Lung (tissue), 11 donors: ENCODE measurements at regions not wholly inside any gene's neighbourhood (a gene's known extent, or its start where the extent isn't known, plus 50 kb on each side); places are given as distances from the start of the nearest gene placed in this dataset.

Source experiments
- ATAC-seq: fragments of 200-7000 bp; cut with Tn5 transposase; one replicate; pipeline ENCODE4 v1.9.1; 2020; ENCODE audit warnings: moderate number of reproducible peaks; ENCODE audit not compliant: insufficient read depth, low FRiP score
- DNase-seq, 3 donors: peaks; one replicate each; pipeline ENCODE4 v3.0.0-alpha.2; 2013 to 2017
- H3K27ac ChIP-seq, 2 donors: one replicate each; pipeline ENCODE4 v1.5.1; 2013; ENCODE audit warnings: mild to moderate bottlenecking in 2 of 2, moderate library complexity in 2 of 2, control low read depth in 1 of 2, inconsistent platforms in 1 of 2, low read depth in 1 of 2, low read length in 1 of 2
- H3K27me3 ChIP-seq, 3 donors: one replicate each; pipeline ENCODE4 v1.5.1; 2013; ENCODE audit warnings: low read length in 2 of 3; ENCODE audit not compliant: control insufficient read depth in 3 of 3, insufficient read depth in 3 of 3
- H3K36me3 ChIP-seq, 4 donors: one replicate each; pipeline ENCODE4 v1.5.1; 2013; ENCODE audit warnings: low read length in 4 of 4, mild to moderate bottlenecking in 1 of 4, moderate library complexity in 1 of 4; ENCODE audit not compliant: control insufficient read depth in 4 of 4, insufficient read depth in 4 of 4
- H3K4me1 ChIP-seq, 5 donors: one replicate each; pipeline ENCODE4 v1.5.1; 2013; ENCODE audit warnings: low read length in 5 of 5, mild to moderate bottlenecking in 2 of 5, moderate library complexity in 1 of 5; ENCODE audit not compliant: control insufficient read depth in 5 of 5, insufficient read depth in 5 of 5
- H3K4me3 ChIP-seq: one replicate; pipeline ENCODE4 v1.5.1; 2013; ENCODE audit warnings: mild to moderate bottlenecking, control low read depth, moderate library complexity
- H3K9ac ChIP-seq, 2 donors: one replicate each; pipeline ENCODE4 v1.5.1; 2013; ENCODE audit warnings: low read length in 2 of 2, control low read depth in 1 of 2; ENCODE audit not compliant: insufficient read depth in 1 of 2
- H3K9me3 ChIP-seq, 4 donors: one replicate each; pipeline ENCODE4 v1.5.1; 2013; ENCODE audit warnings: low read length in 3 of 4, mild to moderate bottlenecking in 1 of 4, moderate library complexity in 1 of 4; ENCODE audit not compliant: control insufficient read depth in 4 of 4, insufficient read depth in 3 of 4
- CTCF ChIP-seq: IDR thresholded peaks from 2 replicates; pipeline ENCODE4 v1.5.1; 2012; ENCODE audit warnings: mild to moderate bottlenecking; ENCODE audit errors: control extremely low read depth, extremely low read depth
- WGBS, 2 donors: extraction: QIAGEN DNeasy Blood & Tissue Kit; methylation state at CpG; one replicate each; pipeline ENCODE4 v1.1.7; 2013; 5-methylcytosine and 5-hydroxymethylcytosine counted together
- donor health status: control.
- donor health status: control.
- donor health status: Bipolar disorder and iron deficiency.
- donor health status: healthy.
- donor health status: DM: yes; HTN: yes; CAD: no.

GRCh38 chr12:5186715-5187114, 143.0 kb downstream of the KCNA5 start:
- no peak for DNase-seq
- 84 to 87% methylated on average over 4 of the region's 4 CpGs for WGBS, 2 donors
- no peak overlapping the region for H3K4me3 ChIP-seq
- ATAC-seq = no peak
- no peaks in the 10 kb centered on the region for H3K4me1 ChIP-seq
- no peak overlapping the region for H3K9ac ChIP-seq
- H3K27ac ChIP-seq = no peak overlapping the region
- no peaks in the 10 kb centered on the region for H3K9me3 ChIP-seq
- H3K27me3 ChIP-seq = no peaks in the 10 kb centered on the region
- no peaks in the 10 kb centered on the region for H3K36me3 ChIP-seq
- no peak for TF ChIP-seq CTCF

- WGBS, 2 donors = 89 to 95% methylated on average over 2 of the region's 2 CpGs
- DNase-seq (no peak), ATAC-seq (no peak)
- H3K9ac ChIP-seq = no peak overlapping the region
- H3K36me3 ChIP-seq = no peaks in the 10 kb centered on the region
- H3K27ac ChIP-seq = no peak overlapping the region
- H3K9me3 ChIP-seq = no peaks in the 10 kb centered on the region
- no peaks in the 10 kb centered on the region for H3K4me1 ChIP-seq
- no peaks in the 10 kb centered on the region for H3K27me3 ChIP-seq
- H3K4me3 ChIP-seq = no peak overlapping the region
- no peak for TF ChIP-seq CTCF
These were observed 143.5 kb downstream of the KCNA5 start for GRCh38 chr12:5187136-5187535.

GRCh38 chr12:5188472-5188871, 144.8 kb downstream of the KCNA5 start:
- Histone ChIP-seq H3K4me1 (no peaks in the 10 kb centered on the region), H3K27ac (no peak overlapping the region), H3K9ac (no peak overlapping the region), H3K4me3 (no peak overlapping the region), H3K27me3 (no peaks in the 10 kb centered on the region), H3K9me3 (no peaks in the 10 kb centered on the region), H3K36me3 (no peaks in the 10 kb centered on the region)
- no peak for TF ChIP-seq CTCF
- ATAC-seq = no peak
- WGBS, 2 donors = 64 to 66% methylated on average over 4 of the region's 4 CpGs
- DNase-seq = no peak

- no peaks in the 10 kb centered on the region for H3K36me3 ChIP-seq
- no peaks in the 10 kb centered on the region for H3K27me3 ChIP-seq
- no peak for ATAC-seq
- no peak overlapping the region for H3K4me3 ChIP-seq
- TF ChIP-seq CTCF = no peak
- H3K4me1 ChIP-seq = no peaks in the 10 kb centered on the region
- H3K9ac ChIP-seq = no peak overlapping the region
- no peaks in the 10 kb centered on the region for H3K9me3 ChIP-seq
- no peak overlapping the region for H3K27ac ChIP-seq
- 78 to 79% methylated on average over 4 of the region's 4 CpGs for WGBS, 2 donors
- no peak for DNase-seq
These were observed 145.5 kb downstream of the KCNA5 start for GRCh38 chr12:5189173-5189572.
